ENCODE measurements at regions not wholly inside any gene's neighbourhood (a gene's known extent, or its start where the extent isn't known, plus 50 kb on each side); places are given as distances from the start of the nearest gene placed in this dataset.
A peak's percentile ranks its signal among the peaks of the same experiment; 100 is the strongest.
"Not testable (repeated sequence)": the region's sequence is repeated elsewhere in the genome, so short reads cannot be mapped to it uniquely, and the experiment has no call there.

GRCh38 chr21:27339902-27340301 lies 373.0 kb upstream of the ADAMTS5 start:
- H3K4me1 ChIP-seq: no peaks in the 10 kb centered on the region
- no peak overlapping the region for H3K4me3 ChIP-seq
- ATAC-seq (no peak), DNase-seq (no peak)
- 74 to 79% methylated on average over 5 of the region's 5 CpGs for WGBS, 2 donors
- intact Hi-C loops (cut with DNase I): loop anchor here in 1 of 10 donors (2.0 kb wide), 1 partner anchor 57 kb away; no protein-coding TSS in a partner anchor
- no peaks in the 10 kb centered on the region for H3K36me3 ChIP-seq
- H3K27ac ChIP-seq: no peak overlapping the region
- no peak for TF ChIP-seq CTCF (IDR thresholded peaks at IDR 0.05)
- no peaks in the 10 kb centered on the region for H3K27me3 ChIP-seq
- H3K9me3 ChIP-seq: peaks cover 0 to 15% (median 0%) of the 10 kb centered on the region in 11 donors

- H3K36me3 ChIP-seq, H3K27ac ChIP-seq, H3K4me3 ChIP-seq, ATAC-seq, H3K27me3 ChIP-seq, DNase-seq, H3K4me1 ChIP-seq: not testable (repeated sequence)
- intact Hi-C loops (cut with DNase I): loop anchor here in 1 of 10 donors (2.0 kb wide), 1 partner anchor 55 kb away; no protein-coding TSS in a partner anchor
- peaks cover 0 to 32% (median 0%) of the 10 kb centered on the region in 11 donors for H3K9me3 ChIP-seq
- 90 to 94% methylated on average over 5 of the region's 5 CpGs for WGBS, 2 donors
These were observed 371.1 kb upstream of the ADAMTS5 start for GRCh38 chr21:27338007-27338406.

GRCh38 chr21:27333096-27333495 lies 366.2 kb upstream of the ADAMTS5 start:
- Histone ChIP-seq H3K27me3 (no peaks in the 10 kb centered on the region), H3K9me3 (peaks cover 0 to 60% (median 6%) of the 10 kb centered on the region in 11 donors), H3K4me3 (no peak overlapping the region), H3K4me1 (no peaks in the 10 kb centered on the region), H3K36me3 (no peaks in the 10 kb centered on the region), H3K27ac (no peak overlapping the region)
- intact Hi-C loops (cut with DNase I): no loop called here
- 89 to 96% methylated on average over 1 of the region's 1 CpG for WGBS, 2 donors
- DNase-seq (no peak), ATAC-seq (no peak)
- TF ChIP-seq CTCF (IDR thresholded peaks at IDR 0.05): no peak

- no peak for TF ChIP-seq CTCF (IDR thresholded peaks at IDR 0.05)
- Histone ChIP-seq H3K27ac (peak overlapping the region in 3 of 10 donors; percentile 3 to 26 (median 6)), H3K27me3 (no peaks in the 10 kb centered on the region), H3K4me3 (no peak overlapping the region), H3K9me3 (peaks cover 0 to 41% (median 6%) of the 10 kb centered on the region in 11 donors), H3K36me3 (no peaks in the 10 kb centered on the region), H3K4me1 (no peaks in the 10 kb centered on the region)
- no peak for DNase-seq
- intact Hi-C loops (cut with DNase I): no loop called here
- WGBS, 2 donors: 63 to 68% methylated on average over 6 of the region's 6 CpGs
- ATAC-seq: peak in 4 of 8 donors; percentile 42 to 73 (median 54)
These were observed 362.5 kb upstream of the ADAMTS5 start for GRCh38 chr21:27329255-27329851.

GRCh38 chr21:27326301-27326700 lies 359.4 kb upstream of the ADAMTS5 start:
- TF ChIP-seq CTCF (IDR thresholded peaks at IDR 0.05): no peak
- DNase-seq (no peak), ATAC-seq (no peak)
- no peaks in the 10 kb centered on the region for H3K27me3 ChIP-seq
- no peak overlapping the region for H3K27ac ChIP-seq
- intact Hi-C loops (cut with DNase I): no loop called here
- H3K4me3 ChIP-seq: no peak overlapping the region
- WGBS, 2 donors: 51 to 53% methylated on average over 4 of the region's 4 CpGs
- peaks cover 0 to 15% (median 4%) of the 10 kb centered on the region in 11 donors for H3K9me3 ChIP-seq
- no peaks in the 10 kb centered on the region for H3K36me3 ChIP-seq
- no peaks in the 10 kb centered on the region for H3K4me1 ChIP-seq

Measured in heart right ventricle (tissue), 16 donors.